Neural cell (in vitro differentiated cells): ENCODE measurements at regions not wholly inside any gene's neighbourhood (a gene's known extent, or its start where the extent isn't known, plus 50 kb on each side); places are given as distances from the start of the nearest gene placed in this dataset.

ENCODE experiments used
- H2AFZ ChIP-seq: fragments of 200-600, 300-800 bp; sonication (generic), shearing (Covaris generic); 2 replicates; pipeline ENCODE4 v1.6.0; 2014; ENCODE audit warnings: low read depth, mild to moderate bottlenecking, antibody characterized with exemption, low read length, moderate library complexity
- H3F3A ChIP-seq: fragments of 200-600 bp; shearing (Covaris generic); 2 replicates; pipeline ENCODE4 v1.6.1; 2016; ENCODE audit warnings: mild to moderate bottlenecking, moderate library complexity, mixed read lengths, antibody characterized with exemption, low read length; ENCODE audit not compliant: insufficient read depth, poor library complexity, severe bottlenecking
- H3K27ac ChIP-seq: fragments of 200-600, 300-800 bp; sonication (generic), shearing (Covaris generic); 2 replicates; pipeline ENCODE4 v1.5.1; 2014; ENCODE audit warnings: mild to moderate bottlenecking, low read length, moderate library complexity
- H3K27me3 ChIP-seq: fragments of 300-800, 200-600 bp; sonication (generic), shearing (Covaris generic); 2 replicates; pipeline ENCODE4 v1.6.0; 2014; ENCODE audit warnings: mild to moderate bottlenecking, low read depth, low read length, moderate library complexity; ENCODE audit not compliant: insufficient read depth
- H3K36me3 ChIP-seq: fragments of 300-800, 200-600 bp; sonication (generic), shearing (Covaris generic); 2 replicates; pipeline ENCODE4 v1.5.1; 2014; ENCODE audit warnings: mild to moderate bottlenecking, antibody characterized with exemption, low read length, moderate library complexity; ENCODE audit not compliant: insufficient read depth
- H3K4me2 ChIP-seq: fragments of 300-800, 200-600 bp; sonication (generic), shearing (Covaris generic); 2 replicates; pipeline ENCODE4 v1.6.0; 2014; ENCODE audit warnings: mild to moderate bottlenecking, low read length
- H3K4me3 ChIP-seq: fragments of 300-800, 200-600 bp; sonication (generic), shearing (Covaris generic); 2 replicates; pipeline ENCODE4 v1.5.1; 2014; ENCODE audit warnings: mild to moderate bottlenecking, low read length, moderate library complexity
- H3K79me2 ChIP-seq: fragments of 200-600 bp; shearing (Covaris generic); replicated peaks from 2 replicates; pipeline ENCODE4 v1.6.0; 2014; ENCODE audit warnings: mild to moderate bottlenecking, low read length, moderate library complexity; ENCODE audit not compliant: insufficient read depth
- H3K9ac ChIP-seq: fragments of 300-800, 200-600 bp; sonication (generic), shearing (Covaris generic); 2 replicates; pipeline ENCODE4 v1.6.1; 2016; ENCODE audit warnings: mild to moderate bottlenecking, low read length, mixed read lengths
- H3K9me2 ChIP-seq: fragments of 200-600 bp; shearing (Covaris generic); 2 replicates; pipeline ENCODE4 v1.6.1; 2016; ENCODE audit warnings: mild to moderate bottlenecking, low read length, mixed read lengths; ENCODE audit not compliant: insufficient read depth
- H3K9me3 ChIP-seq: fragments of 200-600, 300-800 bp; sonication (generic), shearing (Covaris generic); 2 replicates; pipeline ENCODE4 v1.6.1; 2016; ENCODE audit warnings: mild to moderate bottlenecking, mixed run types, low read length, moderate library complexity, mixed read lengths
- H4K20me1 ChIP-seq: fragments of 200-600 bp; shearing (Covaris generic); 2 replicates; pipeline ENCODE4 v1.6.1; 2016; ENCODE audit warnings: mild to moderate bottlenecking, mixed run types; ENCODE audit not compliant: insufficient read depth
- EP300 ChIP-seq: fragments of 450-650 bp; conservative IDR thresholded peaks from 2 replicates; pipeline ENCODE4 v1.6.1; 2014; ENCODE audit warnings: antibody characterized with exemption, mild to moderate bottlenecking, moderate library complexity; ENCODE audit not compliant: poor library complexity, severe bottlenecking
- EZH2 ChIP-seq: fragments of 200-600, 300-800 bp; shearing (Covaris generic), sonication (generic); IDR thresholded peaks from 2 replicates; pipeline ENCODE4 v1.6.1; 2014; ENCODE audit warnings: antibody characterized with exemption, low read length, borderline replicate concordance, mild to moderate bottlenecking; ENCODE audit not compliant: insufficient read depth, poor library complexity, severe bottlenecking
- MXI1 ChIP-seq: fragments of 450-650 bp; conservative IDR thresholded peaks from 2 replicates; pipeline ENCODE4 v1.6.1; 2014; ENCODE audit warnings: antibody characterized with exemption, mild to moderate bottlenecking; ENCODE audit not compliant: poor library complexity, severe bottlenecking
- POLR2AphosphoS5 ChIP-seq: IDR thresholded peaks from 2 replicates; pipeline ENCODE4 v1.6.1; 2012
- RAD21 ChIP-seq: fragments of 450-650 bp; conservative IDR thresholded peaks from 2 replicates; pipeline ENCODE4 v1.6.1; 2014; ENCODE audit warnings: antibody characterized with exemption, mild to moderate bottlenecking, moderate library complexity
- SMC3 ChIP-seq: fragments of 450-650 bp; conservative IDR thresholded peaks from 2 replicates; pipeline ENCODE4 v1.6.1; 2014; ENCODE audit warnings: antibody characterized with exemption, mild to moderate bottlenecking, moderate library complexity; ENCODE audit not compliant: poor library complexity
- TAF1 ChIP-seq: IDR thresholded peaks from 2 replicates; pipeline ENCODE4 v1.6.1; 2012; ENCODE audit warnings: low read depth
- TF ChIP-seq, protein P1 (sequence below): fragments of 450-650 bp; IDR thresholded peaks from 2 replicates; pipeline ENCODE4 v1.5.1; 2014; ENCODE audit warnings: antibody characterized with exemption, mild to moderate bottlenecking, moderate library complexity; ENCODE audit not compliant: poor library complexity, severe bottlenecking
- TF ChIP-seq, protein P2 (sequence below): IDR thresholded peaks from 2 replicates; pipeline ENCODE4 v1.6.1; 2012; ENCODE audit warnings: borderline replicate concordance

DNA sequence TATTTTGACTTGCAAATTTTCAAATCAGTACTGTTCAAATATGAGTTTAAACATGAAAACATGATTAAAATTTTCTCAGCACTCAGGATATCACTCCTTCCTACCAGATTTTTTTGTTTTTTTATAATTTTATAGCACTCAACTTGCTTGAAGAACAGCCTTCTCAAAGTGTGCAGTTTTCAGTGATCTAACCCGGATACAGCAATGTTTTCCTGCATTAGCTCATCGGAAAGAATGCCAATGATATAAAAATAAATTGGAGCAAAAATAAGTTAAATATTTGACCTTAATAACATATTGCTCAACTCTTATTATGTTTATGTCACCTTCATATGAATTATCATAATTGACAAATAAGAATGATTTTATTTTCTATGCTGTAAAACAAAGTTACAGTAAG lies 766.8 kb downstream of the USP25 start:
- no peaks in the 10 kb centered on the region for H3K79me2 ChIP-seq
- no peak overlapping the region for H3K9ac ChIP-seq
- no peaks in the 10 kb centered on the region for H3K9me2 ChIP-seq
- H2AFZ ChIP-seq = no peak overlapping the region
- no peak overlapping the region for H3K4me2 ChIP-seq
- H3K9me3 ChIP-seq = no peaks in the 10 kb centered on the region
- H3K27ac ChIP-seq = no peak overlapping the region
- TF ChIP-seq EZH2 (no peak), SMC3 (no peak), EP300 (no peak), MXI1 (no peak), POLR2AphosphoS5 (no peak), TAF1 (no peak), RAD21 (no peak)
- TF ChIP-seq, protein P1, sequence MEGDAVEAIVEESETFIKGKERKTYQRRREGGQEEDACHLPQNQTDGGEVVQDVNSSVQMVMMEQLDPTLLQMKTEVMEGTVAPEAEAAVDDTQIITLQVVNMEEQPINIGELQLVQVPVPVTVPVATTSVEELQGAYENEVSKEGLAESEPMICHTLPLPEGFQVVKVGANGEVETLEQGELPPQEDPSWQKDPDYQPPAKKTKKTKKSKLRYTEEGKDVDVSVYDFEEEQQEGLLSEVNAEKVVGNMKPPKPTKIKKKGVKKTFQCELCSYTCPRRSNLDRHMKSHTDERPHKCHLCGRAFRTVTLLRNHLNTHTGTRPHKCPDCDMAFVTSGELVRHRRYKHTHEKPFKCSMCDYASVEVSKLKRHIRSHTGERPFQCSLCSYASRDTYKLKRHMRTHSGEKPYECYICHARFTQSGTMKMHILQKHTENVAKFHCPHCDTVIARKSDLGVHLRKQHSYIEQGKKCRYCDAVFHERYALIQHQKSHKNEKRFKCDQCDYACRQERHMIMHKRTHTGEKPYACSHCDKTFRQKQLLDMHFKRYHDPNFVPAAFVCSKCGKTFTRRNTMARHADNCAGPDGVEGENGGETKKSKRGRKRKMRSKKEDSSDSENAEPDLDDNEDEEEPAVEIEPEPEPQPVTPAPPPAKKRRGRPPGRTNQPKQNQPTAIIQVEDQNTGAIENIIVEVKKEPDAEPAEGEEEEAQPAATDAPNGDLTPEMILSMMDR = no peak
- H3K4me3 ChIP-seq = no peak overlapping the region
- no peaks in the 10 kb centered on the region for H4K20me1 ChIP-seq
- no peaks in the 10 kb centered on the region for H3K36me3 ChIP-seq
- no peaks in the 10 kb centered on the region for H3F3A ChIP-seq
- no peaks in the 10 kb centered on the region for H3K27me3 ChIP-seq

DNA sequence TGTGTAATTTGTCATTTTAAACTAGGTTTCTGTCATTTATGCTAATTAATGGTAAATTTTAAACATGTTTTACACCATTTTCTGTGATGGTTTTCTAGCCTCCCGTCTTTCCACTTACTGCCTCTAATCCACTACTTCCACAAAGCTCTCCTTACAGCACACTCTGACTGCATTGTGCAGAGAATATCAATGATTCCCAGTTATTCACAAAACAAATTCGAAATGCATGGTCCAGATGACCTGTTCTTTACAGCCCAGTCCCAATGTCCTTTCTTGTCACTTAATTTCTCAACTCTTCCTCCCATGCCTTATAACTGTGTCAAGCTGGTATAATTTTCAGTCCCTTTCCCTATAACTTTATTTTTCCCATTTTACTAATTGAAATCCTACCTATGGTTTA lies 770.5 kb downstream of the USP25 start:
- no peaks in the 10 kb centered on the region for H3K9me2 ChIP-seq
- no peaks in the 10 kb centered on the region for H3K36me3 ChIP-seq
- H2AFZ ChIP-seq = no peak overlapping the region
- no peak overlapping the region for H3K4me3 ChIP-seq
- H3K27me3 ChIP-seq = no peaks in the 10 kb centered on the region
- no peak overlapping the region for H3K9ac ChIP-seq
- H3K9me3 ChIP-seq = no peaks in the 10 kb centered on the region
- H3F3A ChIP-seq = no peaks in the 10 kb centered on the region
- TF ChIP-seq MXI1 (no peak), EP300 (no peak), TAF1 (no peak), POLR2AphosphoS5 (no peak), SMC3 (no peak), RAD21 (no peak), EZH2 (no peak)
- TF ChIP-seq, protein P2, sequence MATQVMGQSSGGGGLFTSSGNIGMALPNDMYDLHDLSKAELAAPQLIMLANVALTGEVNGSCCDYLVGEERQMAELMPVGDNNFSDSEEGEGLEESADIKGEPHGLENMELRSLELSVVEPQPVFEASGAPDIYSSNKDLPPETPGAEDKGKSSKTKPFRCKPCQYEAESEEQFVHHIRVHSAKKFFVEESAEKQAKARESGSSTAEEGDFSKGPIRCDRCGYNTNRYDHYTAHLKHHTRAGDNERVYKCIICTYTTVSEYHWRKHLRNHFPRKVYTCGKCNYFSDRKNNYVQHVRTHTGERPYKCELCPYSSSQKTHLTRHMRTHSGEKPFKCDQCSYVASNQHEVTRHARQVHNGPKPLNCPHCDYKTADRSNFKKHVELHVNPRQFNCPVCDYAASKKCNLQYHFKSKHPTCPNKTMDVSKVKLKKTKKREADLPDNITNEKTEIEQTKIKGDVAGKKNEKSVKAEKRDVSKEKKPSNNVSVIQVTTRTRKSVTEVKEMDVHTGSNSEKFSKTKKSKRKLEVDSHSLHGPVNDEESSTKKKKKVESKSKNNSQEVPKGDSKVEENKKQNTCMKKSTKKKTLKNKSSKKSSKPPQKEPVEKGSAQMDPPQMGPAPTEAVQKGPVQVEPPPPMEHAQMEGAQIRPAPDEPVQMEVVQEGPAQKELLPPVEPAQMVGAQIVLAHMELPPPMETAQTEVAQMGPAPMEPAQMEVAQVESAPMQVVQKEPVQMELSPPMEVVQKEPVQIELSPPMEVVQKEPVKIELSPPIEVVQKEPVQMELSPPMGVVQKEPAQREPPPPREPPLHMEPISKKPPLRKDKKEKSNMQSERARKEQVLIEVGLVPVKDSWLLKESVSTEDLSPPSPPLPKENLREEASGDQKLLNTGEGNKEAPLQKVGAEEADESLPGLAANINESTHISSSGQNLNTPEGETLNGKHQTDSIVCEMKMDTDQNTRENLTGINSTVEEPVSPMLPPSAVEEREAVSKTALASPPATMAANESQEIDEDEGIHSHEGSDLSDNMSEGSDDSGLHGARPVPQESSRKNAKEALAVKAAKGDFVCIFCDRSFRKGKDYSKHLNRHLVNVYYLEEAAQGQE = no peak
- TF ChIP-seq, protein P1 = no peak
- no peak overlapping the region for H3K4me2 ChIP-seq
- no peaks in the 10 kb centered on the region for H4K20me1 ChIP-seq
- H3K79me2 ChIP-seq = no peaks in the 10 kb centered on the region
- H3K27ac ChIP-seq = no peak overlapping the region
